GM18907 (cell line): ENCODE measurements at regions not wholly inside any gene's neighbourhood (a gene's known extent, or its start where the extent isn't known, plus 50 kb on each side); places are given as distances from the start of the nearest gene placed in this dataset.

Source experiments
- ATAC-seq: cut with Tn5 transposase; IDR thresholded peaks from one replicate; pipeline ENCODE4 v1.9.1; 2021; ENCODE audit warnings: mild to moderate bottlenecking, moderate library complexity; ENCODE audit not compliant: unreplicated experiment

GRCh38 chr11:27907530-27907929 is 200.4 kb downstream of the KIF18A start:
- ATAC-seq: no peak

- no peak for ATAC-seq
Observed at GRCh38 chr11:27907091-27907490, 200.9 kb downstream of the KIF18A start.

GRCh38 chr11:27904358-27905055 is 203.4 kb downstream of the KIF18A start:
- no peak for ATAC-seq

- no peak for ATAC-seq
Observed at GRCh38 chr11:27902981-27903624, 202.8 kb upstream of the BDNF start.

GRCh38 chr11:27898166-27898565 is 197.9 kb upstream of the BDNF start:
- no peak for ATAC-seq

- ATAC-seq: no peak
Observed at GRCh38 chr11:27896096-27896495, 195.8 kb upstream of the BDNF start.

GRCh38 chr11:27894552-27894951 is 194.3 kb upstream of the BDNF start:
- ATAC-seq: peak; percentile 80

GRCh38 chr11:27886857-27887256 is 186.6 kb upstream of the BDNF start:
- ATAC-seq: no peak

- ATAC-seq: peak; percentile 86
Observed at GRCh38 chr11:27882066-27882697, 181.9 kb upstream of the BDNF start.

- no peak for ATAC-seq
Observed at GRCh38 chr11:27875831-27876775, 175.8 kb upstream of the BDNF start.

- ATAC-seq: no peak
Observed at GRCh38 chr11:27874998-27875830, 175.0 kb upstream of the BDNF start.

GRCh38 chr11:27873664-27874063 is 173.4 kb upstream of the BDNF start:
- ATAC-seq: no peak

- no peak for ATAC-seq
Observed at GRCh38 chr11:27871056-27871455, 170.8 kb upstream of the BDNF start.

GRCh38 chr11:27869701-27870100 is 169.4 kb upstream of the BDNF start:
- ATAC-seq: no peak

- ATAC-seq: no peak
Observed at GRCh38 chr11:27868709-27869108, 168.5 kb upstream of the BDNF start.

GRCh38 chr11:27868226-27868625 is 168.0 kb upstream of the BDNF start:
- no peak for ATAC-seq

- ATAC-seq: no peak
Observed at GRCh38 chr11:27865105-27865504, 164.8 kb upstream of the BDNF start.

- ATAC-seq: no peak
Observed at GRCh38 chr11:27864611-27865010, 164.4 kb upstream of the BDNF start.

GRCh38 chr11:27864091-27864491 is 163.8 kb upstream of the BDNF start:
- no peak for ATAC-seq

GRCh38 chr11:27863637-27864036 is 163.4 kb upstream of the BDNF start:
- ATAC-seq: no peak
